OCI-LY3 (cell line): ENCODE measurements at regions not wholly inside any gene's neighbourhood (a gene's known extent, or its start where the extent isn't known, plus 50 kb on each side); places are given as distances from the start of the nearest gene placed in this dataset.

Source experiments
- EZH2phosphoT487 ChIP-seq: fragments of 200-600 bp; shearing (Covaris generic); IDR thresholded peaks from 2 replicates; pipeline ENCODE4 v1.6.1; 2018; ENCODE audit warnings: antibody characterized with exemption, mixed run types, low read depth
- TF ChIP-seq, protein P1 (sequence below): fragments of 200-600, 300-600 bp; sonication (generic); IDR thresholded peaks from 2 replicates; pipeline ENCODE4 v1.5.1; 2014; ENCODE audit warnings: antibody characterized with exemption, low read length, low read depth

GRCh38 chr7:79897166-79897565, 237.5 kb upstream of the GNAI1 start:
- TF ChIP-seq, protein P1, sequence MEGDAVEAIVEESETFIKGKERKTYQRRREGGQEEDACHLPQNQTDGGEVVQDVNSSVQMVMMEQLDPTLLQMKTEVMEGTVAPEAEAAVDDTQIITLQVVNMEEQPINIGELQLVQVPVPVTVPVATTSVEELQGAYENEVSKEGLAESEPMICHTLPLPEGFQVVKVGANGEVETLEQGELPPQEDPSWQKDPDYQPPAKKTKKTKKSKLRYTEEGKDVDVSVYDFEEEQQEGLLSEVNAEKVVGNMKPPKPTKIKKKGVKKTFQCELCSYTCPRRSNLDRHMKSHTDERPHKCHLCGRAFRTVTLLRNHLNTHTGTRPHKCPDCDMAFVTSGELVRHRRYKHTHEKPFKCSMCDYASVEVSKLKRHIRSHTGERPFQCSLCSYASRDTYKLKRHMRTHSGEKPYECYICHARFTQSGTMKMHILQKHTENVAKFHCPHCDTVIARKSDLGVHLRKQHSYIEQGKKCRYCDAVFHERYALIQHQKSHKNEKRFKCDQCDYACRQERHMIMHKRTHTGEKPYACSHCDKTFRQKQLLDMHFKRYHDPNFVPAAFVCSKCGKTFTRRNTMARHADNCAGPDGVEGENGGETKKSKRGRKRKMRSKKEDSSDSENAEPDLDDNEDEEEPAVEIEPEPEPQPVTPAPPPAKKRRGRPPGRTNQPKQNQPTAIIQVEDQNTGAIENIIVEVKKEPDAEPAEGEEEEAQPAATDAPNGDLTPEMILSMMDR: no peak
- no peak for TF ChIP-seq EZH2phosphoT487
